HG03159 (cell line): ENCODE measurements at regions not wholly inside any gene's neighbourhood (a gene's known extent, or its start where the extent isn't known, plus 50 kb on each side); places are given as distances from the start of the nearest gene placed in this dataset.
A peak's percentile ranks its signal among the peaks of the same experiment; 100 is the strongest.

Source experiments
- ATAC-seq: cut with Tn5 transposase; IDR thresholded peaks from one replicate; pipeline ENCODE4 v1.9.1; 2021; ENCODE audit warnings: mild to moderate bottlenecking, moderate library complexity; ENCODE audit not compliant: unreplicated experiment

DNA sequence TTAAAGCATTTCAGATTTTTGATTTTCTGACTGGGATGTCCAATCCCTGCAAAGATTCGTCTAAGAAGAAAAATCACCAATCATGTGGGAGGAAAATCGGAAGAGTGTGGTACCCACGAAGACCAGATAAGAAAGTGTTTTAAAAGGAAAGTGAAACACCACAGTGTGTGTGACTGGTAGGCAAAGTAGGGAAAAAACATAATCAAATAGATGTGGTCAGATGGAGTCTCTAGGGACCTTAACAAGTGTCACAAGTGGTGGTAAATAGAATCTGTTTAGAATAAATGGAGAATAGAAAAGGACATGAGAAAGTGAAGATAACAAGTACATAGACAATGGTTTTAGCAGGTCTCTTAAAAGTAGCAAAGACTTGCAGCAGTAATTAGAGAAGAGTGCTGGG lies 154.6 kb downstream of the SLC30A10 start:
- ATAC-seq: peak; percentile 99

GRCh38 chr1:219773110-219773509 lies 155.2 kb downstream of the SLC30A10 start:
- ATAC-seq: no peak

- no peak for ATAC-seq
Observed at GRCh38 chr1:219772265-219773036, 155.9 kb downstream of the SLC30A10 start.

- no peak for ATAC-seq
Observed at GRCh38 chr1:219771080-219771479, 157.3 kb downstream of the SLC30A10 start.

DNA sequence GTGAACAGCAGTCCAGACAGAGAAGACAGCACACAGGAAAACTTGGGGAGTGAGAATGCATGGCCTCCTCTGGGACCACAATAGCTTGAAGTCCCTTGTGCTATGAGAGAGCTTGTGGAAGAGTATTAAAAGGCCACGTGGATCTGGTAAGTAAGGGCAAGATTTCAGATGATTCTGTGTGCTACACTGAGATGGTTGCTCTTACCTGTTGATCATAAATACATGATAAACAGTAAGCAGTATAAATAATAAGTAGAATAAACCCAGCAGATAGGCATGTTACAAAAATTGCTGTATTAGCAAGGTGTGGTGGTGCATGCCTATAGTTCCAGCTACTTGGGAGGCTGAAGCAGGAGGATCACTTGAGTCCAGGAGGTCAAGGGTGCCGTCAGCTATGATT lies 150.4 kb upstream of the ZC3H11B start:
- no peak for ATAC-seq

DNA sequence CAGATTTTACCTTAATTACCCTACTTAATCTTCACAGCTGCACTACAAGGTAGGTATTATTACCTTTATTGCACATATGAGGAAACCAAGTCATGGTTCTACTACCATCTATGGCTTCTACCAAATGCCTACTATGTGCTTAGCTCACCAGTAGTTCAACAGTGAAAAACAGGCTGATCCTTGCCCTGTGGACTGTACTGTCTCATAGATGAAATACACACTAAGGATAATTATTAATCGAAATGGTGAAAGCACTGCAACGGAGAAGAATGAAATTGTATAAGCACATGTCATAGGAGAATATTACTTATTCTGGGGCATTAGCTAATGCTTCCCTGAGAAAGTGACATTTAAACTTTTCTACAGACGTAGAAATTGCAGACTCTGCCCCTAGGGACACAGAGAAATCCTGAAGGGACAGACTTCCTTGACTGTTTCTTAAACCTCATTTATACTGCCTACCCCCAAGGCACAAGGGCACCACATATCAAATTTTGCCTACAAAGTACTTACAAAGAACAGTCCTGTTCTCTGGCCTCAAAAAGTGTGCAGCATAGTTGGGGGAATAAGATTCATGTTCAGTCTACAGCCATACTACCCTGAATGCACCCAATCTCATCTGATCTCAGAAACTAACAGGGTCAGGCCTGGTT lies 148.4 kb upstream of the ZC3H11B start:
- no peak for ATAC-seq

DNA sequence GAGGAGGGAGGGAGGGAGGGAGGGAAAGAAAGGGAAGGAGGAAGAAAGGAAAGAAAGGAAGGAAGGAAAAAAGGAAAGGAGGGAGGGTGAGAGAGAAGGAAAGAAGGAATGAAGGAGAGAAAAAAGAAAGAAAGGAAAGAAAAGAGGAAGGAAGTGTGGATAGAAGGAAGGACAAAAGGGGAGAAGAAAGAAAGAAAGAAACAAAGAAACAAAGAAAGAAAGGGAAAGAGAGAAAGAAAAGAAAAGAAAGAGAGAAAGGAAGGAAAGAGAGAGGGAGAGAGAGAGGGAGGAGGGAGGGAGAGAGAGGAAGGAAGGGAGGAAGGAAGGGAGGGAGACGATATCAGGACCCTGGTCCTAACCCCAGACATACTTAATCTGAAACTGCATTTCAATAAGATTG lies 146.2 kb upstream of the ZC3H11B start:
- no peak for ATAC-seq

DNA sequence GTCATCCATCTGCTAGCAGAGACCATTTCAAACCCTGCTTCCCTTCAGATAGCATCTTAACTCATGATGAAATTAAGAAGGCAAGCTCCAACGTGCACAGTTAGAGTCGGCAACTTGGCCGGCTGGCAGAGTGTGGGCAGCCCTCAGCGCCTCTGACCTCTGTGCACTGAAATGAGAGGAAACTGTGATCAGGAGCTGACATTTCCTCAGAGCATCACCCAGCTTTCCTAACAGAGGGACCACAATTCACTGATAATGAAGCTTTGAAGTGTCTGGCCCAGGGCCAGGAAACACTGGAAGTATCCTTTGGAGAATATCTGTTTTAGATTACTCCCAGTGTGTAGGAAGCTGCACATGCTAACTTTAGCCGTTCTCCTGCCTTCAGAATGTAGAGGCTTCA lies 145.0 kb upstream of the ZC3H11B start:
- ATAC-seq: no peak

GRCh38 chr1:219755234-219755633 lies 142.3 kb upstream of the ZC3H11B start:
- ATAC-seq: no peak

DNA sequence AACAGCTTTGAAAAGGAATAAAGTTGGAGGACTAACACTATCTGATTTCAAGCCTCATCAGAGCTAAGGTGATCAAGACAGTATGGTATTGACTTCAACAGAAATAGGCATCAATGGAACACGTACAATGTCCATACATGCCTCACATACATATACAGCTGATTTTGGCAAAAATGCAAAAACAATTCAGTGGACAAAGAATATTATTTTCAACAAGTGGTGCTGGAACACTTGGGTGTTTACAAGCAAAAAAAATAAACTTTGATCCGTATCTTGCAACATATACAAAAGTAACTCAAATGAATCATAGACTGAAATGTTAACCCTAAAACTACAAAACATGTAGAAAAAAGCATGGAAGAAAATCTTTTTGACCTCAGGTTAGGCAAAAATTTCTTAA lies 141.9 kb upstream of the ZC3H11B start:
- no peak for ATAC-seq

DNA sequence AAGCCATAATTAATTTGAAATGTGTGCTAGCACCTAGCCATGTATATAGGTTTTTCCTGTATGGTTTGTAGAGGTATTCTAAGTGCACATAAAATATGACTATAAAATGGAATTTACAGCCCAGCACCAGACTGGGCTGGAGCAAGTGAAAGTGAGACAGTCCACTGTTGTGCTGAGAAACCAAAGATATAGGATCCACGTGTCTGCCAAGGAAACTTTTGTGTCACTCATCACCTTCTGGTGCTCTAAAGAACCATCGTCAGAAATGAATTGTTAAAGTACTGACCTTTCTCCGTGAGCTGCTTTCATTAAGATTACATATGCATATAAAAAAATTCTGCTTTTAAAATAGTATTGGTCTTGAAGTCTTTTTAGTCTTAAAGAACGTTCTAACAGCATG lies 141.0 kb upstream of the ZC3H11B start:
- ATAC-seq: no peak

GRCh38 chr1:219752645-219753044 lies 139.7 kb upstream of the ZC3H11B start:
- no peak for ATAC-seq

DNA sequence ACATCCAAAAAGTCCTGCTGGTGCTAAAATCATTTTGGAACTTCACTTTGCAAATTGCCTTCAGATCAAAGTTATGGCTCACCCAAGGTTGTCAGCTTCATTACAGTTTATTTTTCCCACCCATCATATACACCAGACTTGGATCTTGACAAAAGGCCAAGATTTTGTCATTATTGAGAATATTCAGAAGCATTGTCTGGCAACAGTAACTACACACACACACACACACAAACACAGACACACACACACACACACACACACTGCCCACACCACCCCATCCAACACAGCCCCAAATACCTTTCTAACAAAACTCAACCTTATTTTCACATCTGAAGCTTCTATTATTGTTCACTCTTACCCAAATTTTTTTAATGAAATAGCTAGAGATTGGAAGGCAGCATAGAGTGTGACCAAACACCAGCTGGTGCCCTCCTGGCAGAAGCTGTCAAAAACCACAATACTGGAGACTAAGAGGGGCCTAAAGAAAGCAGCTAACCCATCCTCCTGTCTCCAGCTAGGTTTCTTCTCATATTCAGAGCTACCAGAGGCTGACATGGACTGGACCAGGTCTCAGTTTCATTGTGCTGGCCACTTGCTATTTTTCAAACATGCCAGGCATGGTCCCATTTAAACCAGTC lies 139.1 kb upstream of the ZC3H11B start:
- no peak for ATAC-seq

GRCh38 chr1:219749370-219749769 lies 136.5 kb upstream of the ZC3H11B start:
- ATAC-seq: no peak

DNA sequence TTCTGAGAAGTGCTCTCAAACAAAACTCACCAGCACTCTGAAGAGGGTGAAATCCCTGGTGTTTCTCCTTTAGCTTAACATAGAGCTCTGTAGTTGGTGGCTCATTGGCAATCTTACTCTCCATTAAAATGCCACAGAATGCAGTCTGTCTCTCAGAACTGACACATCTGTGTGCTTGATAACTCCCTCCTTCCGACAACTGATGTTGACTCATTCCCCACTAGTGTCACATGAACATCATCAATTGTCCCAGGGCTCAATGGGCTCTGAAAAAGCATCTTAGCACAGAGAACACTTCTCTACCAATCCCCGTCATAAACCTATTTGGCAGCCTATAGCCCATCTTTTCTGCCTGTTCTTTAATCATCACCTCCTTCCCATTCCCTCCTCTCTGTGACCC lies 133.2 kb upstream of the ZC3H11B start:
- ATAC-seq: no peak

GRCh38 chr1:219744652-219745469 lies 132.0 kb upstream of the ZC3H11B start:
- ATAC-seq: no peak

DNA sequence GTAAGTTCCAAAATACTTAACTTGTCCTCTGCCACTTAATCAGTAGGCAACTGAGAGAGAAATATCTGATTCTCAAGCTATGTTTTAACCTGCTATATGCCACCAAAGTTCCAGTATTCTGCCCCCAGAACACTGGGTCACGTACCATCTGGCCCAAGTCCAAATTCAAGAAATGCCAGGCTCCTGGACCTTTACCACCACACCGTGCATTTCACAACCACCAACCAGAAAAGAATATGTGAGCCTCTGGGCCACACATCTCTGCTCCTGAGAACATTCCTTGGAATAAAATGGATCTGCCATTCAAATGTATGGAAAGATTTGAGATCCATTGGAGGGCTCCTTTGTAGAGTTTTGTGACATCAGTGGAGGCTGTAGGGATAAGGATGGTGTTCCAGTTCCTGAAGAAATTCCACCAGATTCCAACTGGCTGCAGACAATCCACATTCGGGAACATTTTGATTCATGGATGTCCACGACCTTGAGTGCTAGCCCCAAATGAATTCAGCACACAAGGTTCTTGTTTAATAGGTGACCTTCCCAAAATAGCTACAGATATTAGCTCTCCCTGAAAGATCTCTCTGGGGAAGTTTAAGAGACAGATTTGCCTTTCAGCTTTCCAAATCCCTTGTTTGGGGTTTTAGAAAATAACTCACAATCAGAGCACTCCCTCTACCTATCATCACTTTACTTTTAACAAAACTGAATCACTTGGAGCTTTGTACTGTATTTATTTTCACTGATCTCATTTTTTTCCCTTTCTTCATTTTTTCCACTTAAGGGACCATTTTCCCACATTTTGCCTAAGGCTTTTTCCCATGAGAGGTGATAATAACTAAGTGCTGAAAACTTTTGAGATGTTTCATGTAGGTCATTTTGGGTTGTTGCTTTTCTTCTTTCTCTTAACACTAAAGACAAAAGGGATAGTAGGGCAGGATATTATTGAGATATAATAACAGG lies 128.4 kb upstream of the ZC3H11B start:
- ATAC-seq: no peak

- ATAC-seq: no peak
Observed at GRCh38 chr1:219733511-219734174, 120.7 kb upstream of the ZC3H11B start.

DNA sequence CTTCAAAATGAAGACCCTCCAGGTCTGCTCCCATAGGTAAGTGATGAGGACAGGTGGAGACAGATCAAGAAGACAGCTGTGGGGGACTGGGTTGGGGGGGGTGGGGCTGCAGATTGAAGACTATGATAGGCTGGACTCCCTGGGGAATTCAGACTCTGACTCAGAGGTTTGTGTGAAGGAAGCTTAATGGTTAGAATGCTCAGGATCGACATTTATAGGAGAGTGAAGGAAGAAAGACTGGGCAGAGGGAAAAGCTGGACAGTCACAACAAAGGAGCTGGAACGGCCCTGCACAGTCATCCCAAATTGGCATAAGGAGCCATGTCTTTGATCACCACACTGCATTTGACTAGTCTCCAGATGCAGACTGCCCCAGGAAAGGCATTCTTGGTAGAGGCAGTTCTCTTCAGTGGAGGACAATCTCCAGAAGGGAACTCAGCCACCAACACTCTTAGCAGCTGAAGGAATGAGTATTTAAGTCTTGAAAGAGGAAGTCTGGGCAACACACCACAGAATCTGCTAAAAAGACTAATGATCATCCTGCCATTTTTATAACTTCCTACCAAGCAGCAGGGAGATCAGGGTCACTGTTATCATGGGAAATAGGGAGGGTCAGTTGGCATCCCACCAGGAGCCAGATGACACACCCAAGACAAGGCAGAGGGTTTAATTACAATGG lies 120.0 kb upstream of the ZC3H11B start:
- ATAC-seq: no peak
